ENCODE measurements at regions not wholly inside any gene's neighbourhood (a gene's known extent, or its start where the extent isn't known, plus 50 kb on each side); places are given as distances from the start of the nearest gene placed in this dataset.
"Not testable (repeated sequence)": the region's sequence is repeated elsewhere in the genome, so short reads cannot be mapped to it uniquely, and the experiment has no call there.

GRCh38 chr1:221998781-221999180 lies 256.9 kb upstream of the DUSP10 start:
- H3K36me3 Mint-ChIP-seq (ENCODE audit: low read depth): no peaks in the 10 kb centered on the region
- no peak overlapping the region for H3K27ac Mint-ChIP-seq
- H3K27me3 Mint-ChIP-seq (ENCODE audit: low read depth): peaks cover 2% of the 10 kb centered on the region
- no peak for DNase-seq (ENCODE audit: low spot score)
- peaks cover 11% of the 10 kb centered on the region for H3K4me1 Mint-ChIP-seq (ENCODE audit: low read depth)
- H3K9me3 Mint-ChIP-seq: no peaks in the 10 kb centered on the region
- H3K4me3 Mint-ChIP-seq: no peak overlapping the region

GRCh38 chr1:221998186-221998612 lies 256.3 kb upstream of the DUSP10 start:
- Mint-ChIP-seq H3K9me3 (no peaks in the 10 kb centered on the region), H3K36me3 (ENCODE audit: low read depth) (no peaks in the 10 kb centered on the region), H3K4me1 (ENCODE audit: low read depth) (peaks cover 16% of the 10 kb centered on the region), H3K4me3 (no peak overlapping the region), H3K27me3 (ENCODE audit: low read depth) (no peaks in the 10 kb centered on the region), H3K27ac (no peak overlapping the region)
- no peak for DNase-seq (ENCODE audit: low spot score)

DNA sequence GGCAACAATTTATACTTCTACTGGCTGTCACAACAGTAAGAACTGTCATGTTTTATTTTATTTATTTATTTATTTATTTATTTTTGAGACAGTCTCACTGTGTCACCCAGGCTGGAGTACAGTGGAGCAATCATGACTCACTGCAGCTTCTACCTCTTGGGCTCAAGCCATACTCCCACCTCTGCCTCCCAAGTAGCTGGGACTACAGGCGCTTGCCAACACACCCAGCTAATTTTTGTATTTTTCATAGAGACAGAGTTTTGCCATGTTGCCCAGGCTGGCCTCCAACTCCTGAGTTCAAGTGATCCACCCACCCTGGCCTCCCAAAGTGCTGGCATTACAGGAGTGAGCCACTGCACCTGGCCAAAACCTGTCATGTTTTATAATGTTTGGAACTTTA lies 255.1 kb upstream of the DUSP10 start:
- H3K9me3 Mint-ChIP-seq; H3K4me3 Mint-ChIP-seq; H3K27ac Mint-ChIP-seq; H3K27me3 Mint-ChIP-seq (ENCODE audit: low read depth); DNase-seq (ENCODE audit: low spot score); H3K36me3 Mint-ChIP-seq (ENCODE audit: low read depth): not testable (repeated sequence)
- H3K4me1 Mint-ChIP-seq (ENCODE audit: low read depth): peaks cover 20% of the 10 kb centered on the region

- H3K4me1 Mint-ChIP-seq (ENCODE audit: low read depth): peaks cover 21% of the 10 kb centered on the region
- H3K4me3 Mint-ChIP-seq: no peak overlapping the region
- H3K27ac Mint-ChIP-seq: peak overlapping the region; percentile 23
These were observed 253.1 kb upstream of the DUSP10 start for GRCh38 chr1:221994939-221995338.

GRCh38 chr1:221994274-221994698 lies 252.4 kb upstream of the DUSP10 start:
- DNase-seq (ENCODE audit: low spot score): peak; percentile 53
- H3K9me3 Mint-ChIP-seq: no peaks in the 10 kb centered on the region
- peaks cover 21% of the 10 kb centered on the region for H3K4me1 Mint-ChIP-seq (ENCODE audit: low read depth)
- H3K36me3 Mint-ChIP-seq (ENCODE audit: low read depth): no peaks in the 10 kb centered on the region
- H3K27ac Mint-ChIP-seq: peak overlapping the region; percentile 75
- H3K4me3 Mint-ChIP-seq: no peak overlapping the region
- H3K27me3 Mint-ChIP-seq (ENCODE audit: low read depth): no peaks in the 10 kb centered on the region

More at GRCh38 chr1:221994939-221995338, 253.1 kb upstream of the DUSP10 start:
- Mint-ChIP-seq H3K9me3 (no peaks in the 10 kb centered on the region), H3K27me3 (ENCODE audit: low read depth) (no peaks in the 10 kb centered on the region), H3K36me3 (ENCODE audit: low read depth) (no peaks in the 10 kb centered on the region)
- no peak for DNase-seq (ENCODE audit: low spot score)

DNA sequence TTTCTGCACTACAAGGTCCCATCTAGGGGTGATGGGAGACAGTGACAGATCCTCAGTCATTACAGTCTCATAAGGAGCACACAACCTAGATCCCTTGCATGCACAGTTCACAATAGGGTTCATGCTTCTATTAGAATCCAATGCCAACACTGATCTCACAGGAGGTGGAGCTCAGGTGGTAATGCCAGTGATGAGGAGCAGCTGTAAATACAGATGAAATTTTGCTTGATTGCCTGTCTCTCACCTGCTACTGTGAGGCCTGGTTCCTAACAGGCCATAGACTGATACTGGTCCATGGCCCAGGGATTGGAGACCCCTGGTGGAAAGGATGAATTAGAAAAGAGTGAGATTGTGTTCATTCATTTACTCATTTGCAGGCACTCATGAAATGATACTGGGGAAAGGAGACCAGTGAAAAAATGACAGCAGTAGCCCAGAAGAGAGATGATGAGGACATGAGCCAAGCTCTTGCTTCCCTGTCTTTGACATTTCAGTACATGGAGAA lies 251.6 kb upstream of the DUSP10 start:
- Mint-ChIP-seq H3K4me1 (ENCODE audit: low read depth) (peaks cover 21% of the 10 kb centered on the region), H3K9me3 (no peaks in the 10 kb centered on the region), H3K4me3 (no peak overlapping the region), H3K27ac (peak overlapping the region; percentile 35), H3K27me3 (ENCODE audit: low read depth) (no peaks in the 10 kb centered on the region), H3K36me3 (ENCODE audit: low read depth) (no peaks in the 10 kb centered on the region)
- no peak for DNase-seq (ENCODE audit: low spot score)

DNA sequence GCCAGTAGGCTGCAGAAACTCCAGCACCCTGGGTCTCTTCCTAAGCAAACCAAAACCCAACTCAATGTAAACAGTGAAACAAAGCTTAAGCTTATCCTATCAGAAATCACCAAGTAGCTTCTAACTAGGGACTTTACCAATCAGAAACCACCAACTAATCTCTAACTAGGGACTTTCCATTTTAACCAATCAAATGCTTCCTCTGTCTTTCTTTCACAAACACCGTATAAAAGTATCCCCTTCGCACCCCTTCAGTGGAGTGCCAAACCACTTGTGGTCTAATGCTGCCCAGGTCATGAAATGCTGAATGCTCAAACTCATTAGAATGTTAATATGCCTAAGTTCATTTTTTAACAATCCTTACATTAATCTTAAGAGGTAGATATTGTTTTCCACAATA lies 250.5 kb upstream of the DUSP10 start:
- H3K36me3 Mint-ChIP-seq (ENCODE audit: low read depth): no peaks in the 10 kb centered on the region
- H3K27ac Mint-ChIP-seq: no peak overlapping the region
- H3K9me3 Mint-ChIP-seq: no peaks in the 10 kb centered on the region
- H3K4me3 Mint-ChIP-seq: no peak overlapping the region
- peaks cover 21% of the 10 kb centered on the region for H3K4me1 Mint-ChIP-seq (ENCODE audit: low read depth)
- H3K27me3 Mint-ChIP-seq (ENCODE audit: low read depth): no peaks in the 10 kb centered on the region
- no peak for DNase-seq (ENCODE audit: low spot score)

DNA sequence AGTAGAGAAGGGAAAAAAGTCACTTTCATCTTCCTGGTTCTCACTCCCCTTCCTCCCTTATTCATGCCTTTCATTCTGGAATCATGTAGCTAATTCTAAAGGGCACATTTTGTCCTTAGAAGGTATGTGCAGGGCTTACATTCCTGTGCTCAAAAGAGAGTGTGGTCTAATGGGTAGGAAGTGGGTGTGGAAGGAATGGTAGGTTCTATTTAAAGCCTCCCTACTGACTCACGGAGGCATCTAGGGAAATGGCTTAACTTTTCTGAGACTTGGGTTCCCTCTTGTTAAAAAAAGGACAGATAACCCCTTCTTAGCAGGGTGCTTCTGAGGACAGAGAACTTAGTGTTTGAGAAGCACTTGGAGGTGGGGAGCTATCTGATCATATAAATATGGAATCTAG lies 249.3 kb upstream of the DUSP10 start:
- Mint-ChIP-seq H3K4me1 (ENCODE audit: low read depth) (peaks cover 21% of the 10 kb centered on the region), H3K27ac (no peak overlapping the region), H3K36me3 (ENCODE audit: low read depth) (no peaks in the 10 kb centered on the region), H3K9me3 (no peaks in the 10 kb centered on the region), H3K27me3 (ENCODE audit: low read depth) (no peaks in the 10 kb centered on the region), H3K4me3 (no peak overlapping the region)
- DNase-seq (ENCODE audit: low spot score): no peak

DNA sequence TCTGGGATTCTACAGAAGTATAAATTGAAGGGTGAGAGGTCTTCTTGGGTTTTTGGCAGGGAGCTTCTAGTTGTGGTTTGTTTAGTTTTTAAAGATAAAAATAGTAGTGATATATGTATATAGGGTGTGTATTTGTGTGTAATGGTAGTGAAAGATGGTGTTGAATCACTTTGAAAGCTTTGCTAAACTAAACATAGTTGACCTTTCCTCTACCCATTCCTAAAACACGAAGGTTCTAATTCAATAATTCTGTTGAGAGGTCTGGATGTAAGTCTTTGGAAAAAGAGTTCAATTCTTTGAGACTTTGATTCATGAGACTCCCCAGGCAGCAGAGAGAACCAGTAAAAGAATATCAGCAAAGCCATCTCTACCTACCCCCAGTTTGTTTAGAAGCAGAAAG lies 247.9 kb upstream of the DUSP10 start:
- H3K27me3 Mint-ChIP-seq (ENCODE audit: low read depth): no peaks in the 10 kb centered on the region
- no peaks in the 10 kb centered on the region for H3K9me3 Mint-ChIP-seq
- no peak for DNase-seq (ENCODE audit: low spot score)
- no peak overlapping the region for H3K27ac Mint-ChIP-seq
- H3K4me3 Mint-ChIP-seq: no peak overlapping the region
- no peaks in the 10 kb centered on the region for H3K36me3 Mint-ChIP-seq (ENCODE audit: low read depth)
- peaks cover 18% of the 10 kb centered on the region for H3K4me1 Mint-ChIP-seq (ENCODE audit: low read depth)

DNA sequence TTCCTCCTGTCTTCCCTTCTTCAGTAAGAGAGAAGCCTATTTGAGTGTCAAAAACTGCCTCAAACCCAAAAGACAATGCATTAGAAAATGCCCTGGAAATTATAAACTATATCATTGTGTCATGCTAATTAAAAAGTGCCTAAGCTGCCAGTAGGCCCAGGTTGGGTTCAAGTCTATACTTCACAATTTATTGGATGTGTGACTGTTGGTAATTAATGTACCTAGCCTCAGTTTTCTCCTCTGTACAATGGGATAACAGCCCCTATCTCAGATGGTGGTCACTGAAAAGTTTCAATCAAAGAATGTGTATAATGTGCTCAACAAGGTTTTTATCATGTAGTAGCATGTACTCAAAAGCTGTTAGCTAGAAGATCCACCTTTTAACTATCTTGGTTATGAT lies 246.9 kb upstream of the DUSP10 start:
- Mint-ChIP-seq H3K27me3 (ENCODE audit: low read depth) (no peaks in the 10 kb centered on the region), H3K36me3 (ENCODE audit: low read depth) (no peaks in the 10 kb centered on the region), H3K4me3 (no peak overlapping the region), H3K9me3 (no peaks in the 10 kb centered on the region), H3K27ac (no peak overlapping the region), H3K4me1 (ENCODE audit: low read depth) (peaks cover 11% of the 10 kb centered on the region)
- no peak for DNase-seq (ENCODE audit: low spot score)

- DNase-seq (ENCODE audit: low spot score): no peak
- no peaks in the 10 kb centered on the region for H3K9me3 Mint-ChIP-seq
- no peaks in the 10 kb centered on the region for H3K36me3 Mint-ChIP-seq (ENCODE audit: low read depth)
- no peak overlapping the region for H3K27ac Mint-ChIP-seq
- H3K4me1 Mint-ChIP-seq (ENCODE audit: low read depth): peaks cover 6% of the 10 kb centered on the region
- no peak overlapping the region for H3K4me3 Mint-ChIP-seq
- H3K27me3 Mint-ChIP-seq (ENCODE audit: low read depth): peaks cover 8% of the 10 kb centered on the region
These were observed 246.1 kb upstream of the DUSP10 start for GRCh38 chr1:221987860-221988520.

- H3K4me1 Mint-ChIP-seq (ENCODE audit: low read depth): peaks cover 1% of the 10 kb centered on the region
- H3K4me3 Mint-ChIP-seq: no peak overlapping the region
- H3K36me3 Mint-ChIP-seq (ENCODE audit: low read depth): no peaks in the 10 kb centered on the region
- H3K27ac Mint-ChIP-seq: no peak overlapping the region
- no peaks in the 10 kb centered on the region for H3K9me3 Mint-ChIP-seq
- peaks cover 13% of the 10 kb centered on the region for H3K27me3 Mint-ChIP-seq (ENCODE audit: low read depth)
- DNase-seq (ENCODE audit: low spot score): no peak
These were observed 241.6 kb upstream of the DUSP10 start for GRCh38 chr1:221983444-221983843.

DNA sequence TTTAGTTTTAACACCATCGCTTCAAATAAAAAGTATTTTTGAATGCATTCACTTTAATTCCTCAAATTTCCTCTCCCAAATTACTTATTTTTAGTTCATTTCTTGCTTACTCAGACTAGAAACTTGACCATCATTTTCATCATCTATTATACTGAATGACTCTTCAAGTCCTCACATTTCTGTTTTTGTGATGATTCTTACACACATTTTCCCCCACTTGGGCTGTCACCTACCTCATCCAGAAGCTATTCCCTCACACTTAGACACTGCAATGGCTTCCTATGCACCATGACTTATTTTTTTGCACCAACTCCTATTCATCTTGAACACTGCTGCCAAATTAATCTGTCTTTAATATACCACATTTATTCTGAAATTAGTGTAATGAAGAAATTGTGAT lies 239.6 kb upstream of the DUSP10 start:
- H3K36me3 Mint-ChIP-seq (ENCODE audit: low read depth): no peaks in the 10 kb centered on the region
- H3K27me3 Mint-ChIP-seq (ENCODE audit: low read depth): peaks cover 13% of the 10 kb centered on the region
- H3K9me3 Mint-ChIP-seq: no peaks in the 10 kb centered on the region
- DNase-seq (ENCODE audit: low spot score): no peak
- peaks cover 1% of the 10 kb centered on the region for H3K4me1 Mint-ChIP-seq (ENCODE audit: low read depth)
- H3K4me3 Mint-ChIP-seq: no peak overlapping the region
- H3K27ac Mint-ChIP-seq: no peak overlapping the region

DNA sequence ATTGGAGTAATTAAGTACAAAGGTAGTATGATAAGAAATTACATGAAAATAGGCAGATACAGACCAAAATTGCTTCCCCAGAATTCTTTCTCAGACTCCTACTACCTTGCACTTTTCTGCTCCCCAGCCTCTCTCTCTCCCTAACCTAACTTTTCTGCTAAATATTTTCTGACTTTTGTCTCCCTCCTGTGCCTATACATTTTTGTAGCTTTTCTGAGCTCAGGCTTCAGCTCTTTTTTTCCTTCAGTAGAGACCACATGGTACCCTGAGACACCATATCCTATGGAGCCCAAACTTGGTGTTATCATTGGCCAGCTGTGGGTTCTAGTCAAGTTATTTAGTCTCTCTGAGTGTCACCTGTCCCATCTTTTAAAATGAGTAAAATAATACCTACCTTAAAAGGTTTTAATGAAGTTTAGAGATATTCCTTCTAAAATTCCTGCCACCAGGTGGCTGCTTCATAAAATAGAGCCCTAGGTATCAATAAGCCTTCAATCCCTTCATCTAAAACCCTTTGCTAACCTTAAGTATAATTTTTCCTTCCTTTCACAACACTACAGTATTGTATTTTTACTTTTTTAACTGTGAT lies 237.6 kb upstream of the DUSP10 start:
- DNase-seq (ENCODE audit: low spot score): no peak
- H3K27me3 Mint-ChIP-seq (ENCODE audit: low read depth): peaks cover 13% of the 10 kb centered on the region
- peaks cover 1% of the 10 kb centered on the region for H3K4me1 Mint-ChIP-seq (ENCODE audit: low read depth)
- H3K27ac Mint-ChIP-seq: no peak overlapping the region
- H3K4me3 Mint-ChIP-seq: no peak overlapping the region
- no peaks in the 10 kb centered on the region for H3K9me3 Mint-ChIP-seq
- no peaks in the 10 kb centered on the region for H3K36me3 Mint-ChIP-seq (ENCODE audit: low read depth)

Data from T-helper 2 cell treated with Interferon-gamma antibody and Interleukin-4, amounts not matched to agents 5 μg/mL and 100 μg/mL, for 36 hours (primary cell).